ENCODE measurements at regions not wholly inside any gene's neighbourhood (a gene's known extent, or its start where the extent isn't known, plus 50 kb on each side); places are given as distances from the start of the nearest gene placed in this dataset.

DNA sequence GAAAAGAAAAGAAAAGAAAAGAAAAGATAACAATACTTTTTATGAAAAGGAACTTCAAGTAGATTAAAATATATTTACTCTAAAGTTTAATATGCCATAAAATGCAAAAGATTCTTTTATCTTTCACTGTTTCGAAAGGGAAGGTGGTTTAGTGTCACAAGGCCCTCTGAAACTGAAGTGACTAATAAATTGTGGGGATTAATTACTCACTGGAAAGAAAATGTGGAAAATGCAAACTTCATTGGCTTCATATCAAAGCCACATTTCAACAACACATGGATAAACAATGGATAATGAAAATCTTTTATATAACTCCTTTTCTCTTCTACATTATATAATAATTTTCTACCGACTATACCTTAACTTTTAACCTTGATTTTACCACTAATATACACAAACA lies 320.5 kb upstream of the RSPO3 start:
- ATAC-seq, result no peak
- Histone ChIP-seq H2AFZ (no peak overlapping the region), H3K36me3 (ENCODE audit: insufficient read depth) (no peaks in the 10 kb centered on the region), H3K4me2 (no peak overlapping the region), H3K4me1 (ENCODE audit: insufficient read depth) (no peaks in the 10 kb centered on the region), H3K27me3 (ENCODE audit: insufficient read depth) (no peaks in the 10 kb centered on the region), H3F3A (replicated peaks; ENCODE audit: low read depth) (no peaks in the 10 kb centered on the region), H3K9me2 (ENCODE audit: insufficient read depth) (no peaks in the 10 kb centered on the region; the same call in 1 of the 2 replicates), H4K20me1 (replicated peaks; ENCODE audit: insufficient read depth) (no peaks in the 10 kb centered on the region), H3K27ac (ENCODE audit: low read depth) (no peak overlapping the region), H3K4me3 (no peak overlapping the region), H3K79me2 (replicated peaks; ENCODE audit: insufficient read depth) (no peaks in the 10 kb centered on the region)
- no peak overlapping the region for H3K27ac Mint-ChIP-seq
- H3K4me1 Mint-ChIP-seq, result peaks cover 4% of the 10 kb centered on the region; the same call in 1 of the 3 replicates
- H3K36me3 Mint-ChIP-seq (ENCODE audit: low read depth), result no peaks in the 10 kb centered on the region
- TF ChIP-seq, protein P1, sequence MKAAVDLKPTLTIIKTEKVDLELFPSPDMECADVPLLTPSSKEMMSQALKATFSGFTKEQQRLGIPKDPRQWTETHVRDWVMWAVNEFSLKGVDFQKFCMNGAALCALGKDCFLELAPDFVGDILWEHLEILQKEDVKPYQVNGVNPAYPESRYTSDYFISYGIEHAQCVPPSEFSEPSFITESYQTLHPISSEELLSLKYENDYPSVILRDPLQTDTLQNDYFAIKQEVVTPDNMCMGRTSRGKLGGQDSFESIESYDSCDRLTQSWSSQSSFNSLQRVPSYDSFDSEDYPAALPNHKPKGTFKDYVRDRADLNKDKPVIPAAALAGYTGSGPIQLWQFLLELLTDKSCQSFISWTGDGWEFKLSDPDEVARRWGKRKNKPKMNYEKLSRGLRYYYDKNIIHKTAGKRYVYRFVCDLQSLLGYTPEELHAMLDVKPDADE (IDR thresholded peaks at IDR 0.05), result no peak
- no peak for TF ChIP-seq ZNF331 (CRISPR knock-in tag; IDR thresholded peaks at IDR 0.05; ENCODE audit: low read depth)
- no peak for TF ChIP-seq CREB1 (CRISPR knock-in tag; IDR thresholded peaks at IDR 0.05; ENCODE audit: low read depth)
- no peak for TF ChIP-seq EZH2 (IDR thresholded peaks at IDR 0.05; ENCODE audit: low read depth, unreplicated experiment)
- TF ChIP-seq ZNF114 (CRISPR knock-in tag; IDR thresholded peaks at IDR 0.05), result no peak
- TF ChIP-seq NANOG (IDR thresholded peaks at IDR 0.05; ENCODE audit: borderline replicate concordance), result no peak
- TF ChIP-seq, protein P2, sequence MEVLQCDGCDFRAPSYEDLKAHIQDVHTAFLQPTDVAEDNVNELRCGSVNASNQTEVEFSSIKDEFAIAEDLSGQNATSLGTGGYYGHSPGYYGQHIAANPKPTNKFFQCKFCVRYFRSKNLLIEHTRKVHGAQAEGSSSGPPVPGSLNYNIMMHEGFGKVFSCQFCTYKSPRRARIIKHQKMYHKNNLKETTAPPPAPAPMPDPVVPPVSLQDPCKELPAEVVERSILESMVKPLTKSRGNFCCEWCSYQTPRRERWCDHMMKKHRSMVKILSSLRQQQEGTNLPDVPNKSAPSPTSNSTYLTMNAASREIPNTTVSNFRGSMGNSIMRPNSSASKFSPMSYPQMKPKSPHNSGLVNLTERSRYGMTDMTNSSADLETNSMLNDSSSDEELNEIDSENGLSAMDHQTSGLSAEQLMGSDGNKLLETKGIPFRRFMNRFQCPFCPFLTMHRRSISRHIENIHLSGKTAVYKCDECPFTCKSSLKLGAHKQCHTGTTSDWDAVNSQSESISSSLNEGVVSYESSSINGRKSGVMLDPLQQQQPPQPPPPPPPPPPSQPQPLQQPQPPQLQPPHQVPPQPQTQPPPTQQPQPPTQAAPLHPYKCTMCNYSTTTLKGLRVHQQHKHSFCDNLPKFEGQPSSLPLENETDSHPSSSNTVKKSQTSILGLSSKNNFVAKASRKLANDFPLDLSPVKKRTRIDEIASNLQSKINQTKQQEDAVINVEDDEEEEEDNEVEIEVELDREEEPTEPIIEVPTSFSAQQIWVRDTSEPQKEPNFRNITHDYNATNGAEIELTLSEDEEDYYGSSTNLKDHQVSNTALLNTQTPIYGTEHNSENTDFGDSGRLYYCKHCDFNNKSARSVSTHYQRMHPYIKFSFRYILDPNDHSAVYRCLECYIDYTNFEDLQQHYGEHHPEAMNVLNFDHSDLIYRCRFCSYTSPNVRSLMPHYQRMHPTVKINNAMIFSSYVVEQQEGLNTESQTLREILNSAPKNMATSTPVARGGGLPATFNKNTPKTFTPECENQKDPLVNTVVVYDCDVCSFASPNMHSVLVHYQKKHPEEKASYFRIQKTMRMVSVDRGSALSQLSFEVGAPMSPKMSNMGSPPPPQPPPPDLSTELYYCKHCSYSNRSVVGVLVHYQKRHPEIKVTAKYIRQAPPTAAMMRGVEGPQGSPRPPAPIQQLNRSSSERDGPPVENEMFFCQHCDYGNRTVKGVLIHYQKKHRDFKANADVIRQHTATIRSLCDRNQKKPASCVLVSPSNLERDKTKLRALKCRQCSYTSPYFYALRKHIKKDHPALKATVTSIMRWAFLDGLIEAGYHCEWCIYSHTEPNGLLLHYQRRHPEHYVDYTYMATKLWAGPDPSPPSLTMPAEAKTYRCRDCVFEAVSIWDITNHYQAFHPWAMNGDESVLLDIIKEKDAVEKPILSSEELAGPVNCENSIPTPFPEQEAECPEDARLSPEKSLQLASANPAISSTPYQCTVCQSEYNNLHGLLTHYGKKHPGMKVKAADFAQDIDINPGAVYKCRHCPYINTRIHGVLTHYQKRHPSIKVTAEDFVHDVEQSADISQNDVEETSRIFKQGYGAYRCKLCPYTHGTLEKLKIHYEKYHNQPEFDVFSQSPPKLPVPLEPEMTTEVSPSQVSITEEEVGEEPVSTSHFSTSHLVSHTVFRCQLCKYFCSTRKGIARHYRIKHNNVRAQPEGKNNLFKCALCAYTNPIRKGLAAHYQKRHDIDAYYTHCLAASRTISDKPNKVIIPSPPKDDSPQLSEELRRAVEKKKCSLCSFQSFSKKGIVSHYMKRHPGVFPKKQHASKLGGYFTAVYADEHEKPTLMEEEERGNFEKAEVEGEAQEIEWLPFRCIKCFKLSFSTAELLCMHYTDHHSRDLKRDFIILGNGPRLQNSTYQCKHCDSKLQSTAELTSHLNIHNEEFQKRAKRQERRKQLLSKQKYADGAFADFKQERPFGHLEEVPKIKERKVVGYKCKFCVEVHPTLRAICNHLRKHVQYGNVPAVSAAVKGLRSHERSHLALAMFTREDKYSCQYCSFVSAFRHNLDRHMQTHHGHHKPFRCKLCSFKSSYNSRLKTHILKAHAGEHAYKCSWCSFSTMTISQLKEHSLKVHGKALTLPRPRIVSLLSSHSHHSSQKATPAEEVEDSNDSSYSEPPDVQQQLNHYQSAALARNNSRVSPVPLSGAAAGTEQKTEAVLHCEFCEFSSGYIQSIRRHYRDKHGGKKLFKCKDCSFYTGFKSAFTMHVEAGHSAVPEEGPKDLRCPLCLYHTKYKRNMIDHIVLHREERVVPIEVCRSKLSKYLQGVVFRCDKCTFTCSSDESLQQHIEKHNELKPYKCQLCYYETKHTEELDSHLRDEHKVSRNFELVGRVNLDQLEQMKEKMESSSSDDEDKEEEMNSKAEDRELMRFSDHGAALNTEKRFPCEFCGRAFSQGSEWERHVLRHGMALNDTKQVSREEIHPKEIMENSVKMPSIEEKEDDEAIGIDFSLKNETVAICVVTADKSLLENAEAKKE (CRISPR knock-in tag; IDR thresholded peaks at IDR 0.05), result no peak
- H3K4me3 Mint-ChIP-seq, result no peak overlapping the region
- no peaks in the 10 kb centered on the region for H3K9me3 Mint-ChIP-seq
- H3K27me3 Mint-ChIP-seq (ENCODE audit: insufficient read depth, low read depth, poor library complexity), result no peaks in the 10 kb centered on the region
- no peak for DNase-seq (ENCODE audit: low spot score)
